ENCODE measurements at regions not wholly inside any gene's neighbourhood (a gene's known extent, or its start where the extent isn't known, plus 50 kb on each side); places are given as distances from the start of the nearest gene placed in this dataset.

- Histone ChIP-seq H3K4me3 (no peak overlapping the region), H3K4me1 (peaks cover 0 to under 1% (median 0%) of the 10 kb centered on the region in 10 experiments; a peak in 3 of 20 replicates), H3K27me3 (no peaks in the 10 kb centered on the region), H3K36me3 (no peaks in the 10 kb centered on the region), H3K4me2 (no peak overlapping the region), H3K9me3 (replicated peaks in 1 of 11) (peaks cover 0 to 12% (median 0%) of the 10 kb centered on the region in 11 experiments; a peak in 3 of 22 replicates), H3K27ac (no peak overlapping the region), H4K20me1 (no peaks in the 10 kb centered on the region), H3K9ac (no peak overlapping the region)
- no peak for TF ChIP-seq Cebpa-rat (IDR thresholded peaks at IDR 0.05)
These were observed 108.5 kb downstream of the DDX1 start for GRCh38 chr2:15700131-15700530.

GRCh38 chr2:15700599-15701340 lies 109.1 kb downstream of the DDX1 start:
- Histone ChIP-seq H3K9ac (no peak overlapping the region), H3K27me3 (no peaks in the 10 kb centered on the region), H4K20me1 (no peaks in the 10 kb centered on the region), H3K27ac (no peak overlapping the region), H3K4me2 (no peak overlapping the region), H3K4me1 (no peaks in the 10 kb centered on the region), H3K4me3 (no peak overlapping the region), H3K9me3 (replicated peaks in 1 of 11) (peaks cover 0 to 12% (median 0%) of the 10 kb centered on the region in 11 experiments; a peak in 3 of 22 replicates), H3K36me3 (no peaks in the 10 kb centered on the region)
- no peak for TF ChIP-seq Cebpa-rat (IDR thresholded peaks at IDR 0.05)

- Histone ChIP-seq H3K4me2 (no peak overlapping the region), H4K20me1 (no peaks in the 10 kb centered on the region), H3K27ac (no peak overlapping the region), H3K9me3 (replicated peaks in 1 of 11) (peaks cover 0 to 11% (median 0%) of the 10 kb centered on the region in 11 experiments; a peak in 3 of 22 replicates), H3K9ac (no peak overlapping the region), H3K27me3 (no peaks in the 10 kb centered on the region), H3K4me3 (no peak overlapping the region), H3K36me3 (no peaks in the 10 kb centered on the region), H3K4me1 (no peaks in the 10 kb centered on the region)
- TF ChIP-seq Cebpa-rat (IDR thresholded peaks at IDR 0.05), result no peak
These were observed 109.8 kb downstream of the DDX1 start for GRCh38 chr2:15701341-15701907.

- Histone ChIP-seq H3K27me3 (no peaks in the 10 kb centered on the region), H3K27ac (no peak overlapping the region)
- no peak for TF ChIP-seq Cebpa-rat (IDR thresholded peaks at IDR 0.05)
These were observed 110.3 kb downstream of the DDX1 start for GRCh38 chr2:15701991-15702390.

GRCh38 chr2:15702452-15702851 lies 110.8 kb downstream of the DDX1 start:
- no peak overlapping the region for H3K9ac ChIP-seq
- no peak for TF ChIP-seq Cebpa-rat (IDR thresholded peaks at IDR 0.05)
- H3K9me3 ChIP-seq (replicated peaks in 1 of 11), result peaks cover 0 to 3% (median 0%) of the 10 kb centered on the region in 11 experiments; a peak in 1 of 22 replicates
- H3K27ac ChIP-seq, result no peak overlapping the region
- no peaks in the 10 kb centered on the region for H4K20me1 ChIP-seq
- H3K4me2 ChIP-seq, result no peak overlapping the region
- H3K36me3 ChIP-seq, result no peaks in the 10 kb centered on the region
- H3K4me1 ChIP-seq, result no peaks in the 10 kb centered on the region
- H3K27me3 ChIP-seq, result no peaks in the 10 kb centered on the region
- no peak overlapping the region for H3K4me3 ChIP-seq

More at GRCh38 chr2:15701991-15702390, 110.3 kb downstream of the DDX1 start:
- H3K4me3 ChIP-seq, result no peak overlapping the region
- H3K9me3 ChIP-seq (replicated peaks in 1 of 11), result peaks cover 0 to 5% (median 0%) of the 10 kb centered on the region in 11 experiments; a peak in 2 of 22 replicates
- no peaks in the 10 kb centered on the region for H4K20me1 ChIP-seq
- no peak overlapping the region for H3K4me2 ChIP-seq
- H3K4me1 ChIP-seq, result no peaks in the 10 kb centered on the region
- H3K9ac ChIP-seq, result no peak overlapping the region
- H3K36me3 ChIP-seq, result no peaks in the 10 kb centered on the region

GRCh38 chr2:15703365-15703869 lies 111.7 kb downstream of the DDX1 start:
- Histone ChIP-seq H3K9me3 (replicated peaks in 1 of 11) (peaks cover 0 to 3% (median 0%) of the 10 kb centered on the region in 11 experiments; a peak in 1 of 22 replicates), H3K27ac (no peak overlapping the region), H3K9ac (no peak overlapping the region), H3K4me3 (no peak overlapping the region), H4K20me1 (no peaks in the 10 kb centered on the region), H3K36me3 (no peaks in the 10 kb centered on the region), H3K27me3 (no peaks in the 10 kb centered on the region), H3K4me2 (no peak overlapping the region), H3K4me1 (no peaks in the 10 kb centered on the region)
- TF ChIP-seq Cebpa-rat (IDR thresholded peaks at IDR 0.05), result no peak

GRCh38 chr2:15704086-15704787 lies 112.6 kb downstream of the DDX1 start:
- Histone ChIP-seq H3K36me3 (no peaks in the 10 kb centered on the region), H3K27ac (no peak overlapping the region), H3K9ac (no peak overlapping the region), H3K27me3 (no peaks in the 10 kb centered on the region), H4K20me1 (no peaks in the 10 kb centered on the region), H3K4me1 (peaks cover 0 to 3% (median 0%) of the 10 kb centered on the region in 10 experiments; a peak in 3 of 20 replicates), H3K9me3 (replicated peaks in 1 of 11) (peaks cover 0 to 3% (median 0%) of the 10 kb centered on the region in 11 experiments; a peak in 1 of 22 replicates), H3K4me2 (no peak overlapping the region), H3K4me3 (no peak overlapping the region)
- no peak for TF ChIP-seq Cebpa-rat (IDR thresholded peaks at IDR 0.05)

- H3K4me1 ChIP-seq, result peaks cover 0 to 4% (median 0%) of the 10 kb centered on the region in 10 experiments; a peak in 3 of 20 replicates
- no peak overlapping the region for H3K9ac ChIP-seq
- H3K9me3 ChIP-seq (replicated peaks in 1 of 11), result peaks cover 0 to 3% (median 0%) of the 10 kb centered on the region in 11 experiments; a peak in 1 of 22 replicates
- H3K27ac ChIP-seq, result no peak overlapping the region
- H3K4me2 ChIP-seq, result no peak overlapping the region
- H3K36me3 ChIP-seq, result no peaks in the 10 kb centered on the region
- H3K27me3 ChIP-seq, result no peaks in the 10 kb centered on the region
- TF ChIP-seq Cebpa-rat (IDR thresholded peaks at IDR 0.05), result no peak
- H4K20me1 ChIP-seq, result no peaks in the 10 kb centered on the region
- H3K4me3 ChIP-seq, result no peak overlapping the region
These were observed 113.1 kb downstream of the DDX1 start for GRCh38 chr2:15704788-15705115.

- H4K20me1 ChIP-seq, result no peaks in the 10 kb centered on the region
These were observed 113.6 kb downstream of the DDX1 start for GRCh38 chr2:15705310-15705709.

More at GRCh38 chr2:15705310-15705709, 113.6 kb downstream of the DDX1 start:
- H3K36me3 ChIP-seq, result no peaks in the 10 kb centered on the region
- no peaks in the 10 kb centered on the region for H3K27me3 ChIP-seq
- H3K4me1 ChIP-seq, result peaks cover 0 to 4% (median 0%) of the 10 kb centered on the region in 10 experiments; a peak in 3 of 20 replicates
- H3K27ac ChIP-seq, result no peak overlapping the region
- no peak overlapping the region for H3K4me2 ChIP-seq
- no peak overlapping the region for H3K4me3 ChIP-seq
- no peak for TF ChIP-seq Cebpa-rat (IDR thresholded peaks at IDR 0.05)
- peaks cover 0 to 3% (median 0%) of the 10 kb centered on the region in 11 experiments; a peak in 1 of 22 replicates for H3K9me3 ChIP-seq (replicated peaks in 1 of 11)
- no peak overlapping the region for H3K9ac ChIP-seq
